ENCODE measurements at regions not wholly inside any gene's neighbourhood (a gene's known extent, or its start where the extent isn't known, plus 50 kb on each side); places are given as distances from the start of the nearest gene placed in this dataset.

GRCh38 chrX:45758319-45758718, 557.6 kb upstream of the DIPK2B start:
- TF ChIP-seq EP300 (IDR thresholded peaks at IDR 0.05; ENCODE audit: low read depth) (no peak), POLR2A (IDR thresholded peaks at IDR 0.05) (no peak)

All from transverse colon (tissue), 1 donor.